ENCODE measurements at regions not wholly inside any gene's neighbourhood (a gene's known extent, or its start where the extent isn't known, plus 50 kb on each side); places are given as distances from the start of the nearest gene placed in this dataset.

GRCh38 chr2:111710613-111711012 is 173.4 kb downstream of the ANAPC1 start:
- no peak overlapping the region for H3K4me3 ChIP-seq (ENCODE audit: insufficient read depth, low read depth, low read length)
- DNase-seq, result no peak
- BruUV-seq (replicated peaks), result no TSS peak
- ChIA-PET CTCF (no interaction called here), POLR2A (ENCODE audit: unreplicated experiment) (no interaction called here)
- H3K23ac ChIP-seq (ENCODE audit: low read depth, low read length), result no peak overlapping the region
- H3K4me1 ChIP-seq (ENCODE audit: control insufficient read depth, insufficient read depth, low read length), result peaks cover 2% of the 10 kb centered on the region; the same call in 1 of the 2 replicates
- no CpG with 5 or more reads among the region's 4 CpGs for WGBS, 2 experiments (ENCODE audit: extremely low coverage in 2 of 2, insufficient read length in 1 of 2)
- H4K8ac ChIP-seq (ENCODE audit: low read depth in 2 of 2, low read length in 2 of 2), result no peak overlapping the region
- no peaks in the 10 kb centered on the region for H3K9me1 ChIP-seq (ENCODE audit: insufficient read depth, low read length)
- dilution Hi-C loops (cut with HindIII; ENCODE audit: low sequenced_read_pairs, unreplicated experiment), result no loop called here
- no peak overlapping the region for H3K56ac ChIP-seq (ENCODE audit: extremely low read depth, insufficient read depth, low read length)
- no peak for ATAC-seq (ENCODE audit: low read depth)
- H3K27me3 ChIP-seq (ENCODE audit: control insufficient read depth, insufficient read depth, low read length), result peaks cover 47% of the 10 kb centered on the region
- no peak for TF ChIP-seq ELK1 (IDR thresholded peaks at IDR 0.05; ENCODE audit: borderline replicate concordance, low read depth, low read length)
- TF ChIP-seq BHLHE40 (IDR thresholded peaks at IDR 0.05; ENCODE audit: low read depth, low read length), result no peak
- no peak for TF ChIP-seq POLR2A (IDR thresholded peaks at IDR 0.05; ENCODE audit: low read depth, low read length)
- no peak for TF ChIP-seq CEBPB (IDR thresholded peaks at IDR 0.05; ENCODE audit: low read depth, low read length)
- TF ChIP-seq RAD21 (IDR thresholded peaks at IDR 0.05; ENCODE audit: low read length), result no peak
- no peak for TF ChIP-seq USF2 (IDR thresholded peaks at IDR 0.05; ENCODE audit: low read depth, low read length)
- no peak for TF ChIP-seq FOS (IDR thresholded peaks at IDR 0.05; ENCODE audit: low read depth, low read length)
- TF ChIP-seq MAZ (IDR thresholded peaks at IDR 0.05; ENCODE audit: borderline replicate concordance, low read depth, low read length), result no peak
- TF ChIP-seq CTCF (conservative IDR thresholded peaks at IDR 0.05; ENCODE audit: low read depth, low read length), result no peak
- no peak for TF ChIP-seq MXI1 (IDR thresholded peaks at IDR 0.05; ENCODE audit: borderline replicate concordance, low read depth, low read length)
- no peak for TF ChIP-seq RCOR1 (IDR thresholded peaks at IDR 0.05; ENCODE audit: insufficient replicate concordance, low read length)
- no peak for TF ChIP-seq SMC3 (IDR thresholded peaks at IDR 0.05; ENCODE audit: low read depth, low read length)
- no peak for TF ChIP-seq MAFK (IDR thresholded peaks at IDR 0.05; ENCODE audit: low read depth, low read length)
- TF ChIP-seq CHD1 (IDR thresholded peaks at IDR 0.05; ENCODE audit: low read depth, low read length), result no peak
- TF ChIP-seq NFE2L2 (IDR thresholded peaks at IDR 0.05; ENCODE audit: low read depth, low read length), result no peak
- no peak for TF ChIP-seq RFX5 (IDR thresholded peaks at IDR 0.05; ENCODE audit: low read depth, low read length)
- H3K4ac ChIP-seq (ENCODE audit: low read depth, low read length), result no peak overlapping the region
- H3K36me3 ChIP-seq (ENCODE audit: control insufficient read depth, insufficient read depth, low read length), result no peaks in the 10 kb centered on the region
- no peaks in the 10 kb centered on the region for H3K79me1 ChIP-seq (ENCODE audit: low read depth in 1 of 2, low read length in 2 of 2)
- no peak overlapping the region for H2AK5ac ChIP-seq (ENCODE audit: low read depth, low read length)
- in situ Hi-C loops (cut with MboI; ENCODE audit: low sequenced_read_pairs), result loop anchor here (25.0 kb wide), 1 partner anchor 898 kb away; no protein-coding TSS in a partner anchor
- no peak overlapping the region for H2BK20ac ChIP-seq (ENCODE audit: low read depth, low read length)
- peaks cover 8% of the 10 kb centered on the region for H3K9me3 ChIP-seq (ENCODE audit: control insufficient read depth, insufficient read depth, low read length)
- H3K27ac ChIP-seq (ENCODE audit: insufficient read depth, low read length), result no peak overlapping the region
- H2AFZ ChIP-seq (replicated peaks; ENCODE audit: low read length, poor library complexity), result no peak overlapping the region
- no peak overlapping the region for H3K9ac ChIP-seq (ENCODE audit: low read depth, low read length)
- no peak overlapping the region for H3K4me2 ChIP-seq (ENCODE audit: low read depth, low read length)
- no peak overlapping the region for H4K5ac ChIP-seq (ENCODE audit: low read depth, low read length)
- no peak overlapping the region for H4K91ac ChIP-seq (ENCODE audit: insufficient read depth, low read depth, low read length)
- H2BK120ac ChIP-seq (ENCODE audit: low read depth, low read length), result no peak overlapping the region
- no peak overlapping the region for H2BK15ac ChIP-seq (ENCODE audit: low read depth, low read length)
- H2BK5ac ChIP-seq (ENCODE audit: low read depth, low read length, poor library complexity, severe bottlenecking), result no peak overlapping the region
- no peak overlapping the region for H2AK9ac ChIP-seq (replicated peaks; ENCODE audit: low read depth, low read length, poor library complexity)
- 0 out of 2 replicates have a peak, but pooled peaks cover 3% of the 10 kb centered on the region for H4K20me1 ChIP-seq (ENCODE audit: insufficient read depth, low read length)
- H3K14ac ChIP-seq (replicated peaks; ENCODE audit: low read depth, low read length), result no peak overlapping the region
- no peak overlapping the region for H3K18ac ChIP-seq (ENCODE audit: low read depth, low read length)
- intact Hi-C loops (cut with micrococcal nuclease), result no loop called here
